ENCODE measurements at regions not wholly inside any gene's neighbourhood (a gene's known extent, or its start where the extent isn't known, plus 50 kb on each side); places are given as distances from the start of the nearest gene placed in this dataset.

GRCh38 chr12:27382924-27383323 lies 50.3 kb downstream of the BMAL2 start:
- no peak for DNase-seq

- peak; percentile 64 for DNase-seq
Measured at GRCh38 chr12:27383429-27384260, 51.0 kb downstream of the BMAL2 start.

GRCh38 chr12:27384261-27384590 lies 51.6 kb downstream of the BMAL2 start:
- no peak for DNase-seq

- DNase-seq, result no peak
Measured at GRCh38 chr12:27385766-27386564, 53.3 kb downstream of the BMAL2 start.

- DNase-seq, result no peak
Measured at GRCh38 chr12:27387473-27387872, 54.8 kb downstream of the BMAL2 start.

GRCh38 chr12:27388650-27389049 lies 56.0 kb downstream of the BMAL2 start:
- no peak for DNase-seq

GRCh38 chr12:27394676-27395075 lies 51.9 kb upstream of the SMCO2 start:
- no peak for DNase-seq

GRCh38 chr12:27396216-27396815 lies 50.2 kb upstream of the SMCO2 start:
- no peak for DNase-seq
